ENCODE measurements at regions not wholly inside any gene's neighbourhood (a gene's known extent, or its start where the extent isn't known, plus 50 kb on each side); places are given as distances from the start of the nearest gene placed in this dataset.

GRCh38 chr4:28479666-28480065 lies 1619.0 kb downstream of the STIM2 start:
- TF ChIP-seq POLR2AphosphoS5 (IDR thresholded peaks at IDR 0.05; ENCODE audit: low read length) (no peak), PAX5 (IDR thresholded peaks at IDR 0.05; ENCODE audit: borderline replicate concordance, low read depth, low read length) (no peak), EZH2 (IDR thresholded peaks at IDR 0.05; ENCODE audit: borderline replicate concordance, control insufficient read depth, low read depth, low read length) (no peak), HCFC1 (IDR thresholded peaks at IDR 0.05; ENCODE audit: low read length) (no peak), HDGF (IDR thresholded peaks at IDR 0.05) (no peak), CBX5 (IDR thresholded peaks at IDR 0.05; ENCODE audit: low read depth) (no peak), SP1 (IDR thresholded peaks at IDR 0.05; ENCODE audit: low read depth, low read length) (no peak)
- TF ChIP-seq, protein P1, sequence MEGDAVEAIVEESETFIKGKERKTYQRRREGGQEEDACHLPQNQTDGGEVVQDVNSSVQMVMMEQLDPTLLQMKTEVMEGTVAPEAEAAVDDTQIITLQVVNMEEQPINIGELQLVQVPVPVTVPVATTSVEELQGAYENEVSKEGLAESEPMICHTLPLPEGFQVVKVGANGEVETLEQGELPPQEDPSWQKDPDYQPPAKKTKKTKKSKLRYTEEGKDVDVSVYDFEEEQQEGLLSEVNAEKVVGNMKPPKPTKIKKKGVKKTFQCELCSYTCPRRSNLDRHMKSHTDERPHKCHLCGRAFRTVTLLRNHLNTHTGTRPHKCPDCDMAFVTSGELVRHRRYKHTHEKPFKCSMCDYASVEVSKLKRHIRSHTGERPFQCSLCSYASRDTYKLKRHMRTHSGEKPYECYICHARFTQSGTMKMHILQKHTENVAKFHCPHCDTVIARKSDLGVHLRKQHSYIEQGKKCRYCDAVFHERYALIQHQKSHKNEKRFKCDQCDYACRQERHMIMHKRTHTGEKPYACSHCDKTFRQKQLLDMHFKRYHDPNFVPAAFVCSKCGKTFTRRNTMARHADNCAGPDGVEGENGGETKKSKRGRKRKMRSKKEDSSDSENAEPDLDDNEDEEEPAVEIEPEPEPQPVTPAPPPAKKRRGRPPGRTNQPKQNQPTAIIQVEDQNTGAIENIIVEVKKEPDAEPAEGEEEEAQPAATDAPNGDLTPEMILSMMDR (IDR thresholded peaks at IDR 0.05 in 2 of 3, conservative IDR thresholded peaks at IDR 0.05 in 1 of 3; ENCODE audit: control insufficient read depth in 2 of 3, extremely low read depth in 1 of 3, insufficient read depth in 1 of 3, low read depth in 3 of 3, low read length in 3 of 3): no peak
- TF ChIP-seq, protein P2, sequence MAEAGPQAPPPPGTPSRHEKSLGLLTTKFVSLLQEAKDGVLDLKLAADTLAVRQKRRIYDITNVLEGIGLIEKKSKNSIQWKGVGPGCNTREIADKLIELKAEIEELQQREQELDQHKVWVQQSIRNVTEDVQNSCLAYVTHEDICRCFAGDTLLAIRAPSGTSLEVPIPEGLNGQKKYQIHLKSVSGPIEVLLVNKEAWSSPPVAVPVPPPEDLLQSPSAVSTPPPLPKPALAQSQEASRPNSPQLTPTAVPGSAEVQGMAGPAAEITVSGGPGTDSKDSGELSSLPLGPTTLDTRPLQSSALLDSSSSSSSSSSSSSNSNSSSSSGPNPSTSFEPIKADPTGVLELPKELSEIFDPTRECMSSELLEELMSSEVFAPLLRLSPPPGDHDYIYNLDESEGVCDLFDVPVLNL (IDR thresholded peaks at IDR 0.05; ENCODE audit: low read depth, low read length): no peak

Measured in GM12878 (cell line).